ENCODE measurements at regions not wholly inside any gene's neighbourhood (a gene's known extent, or its start where the extent isn't known, plus 50 kb on each side); places are given as distances from the start of the nearest gene placed in this dataset.

GRCh38 chr7:49624611-49625010 is 148.8 kb upstream of the VWC2 start:
- TF ChIP-seq CTCF (conservative IDR thresholded peaks at IDR 0.05; ENCODE audit: low read depth, low read length) (no peak), POLR2A (IDR thresholded peaks at IDR 0.05; ENCODE audit: low read depth, low read length) (no peak), CHD1 (IDR thresholded peaks at IDR 0.05; ENCODE audit: low read depth, low read length) (no peak), MXI1 (IDR thresholded peaks at IDR 0.05; ENCODE audit: borderline replicate concordance, low read depth, low read length) (no peak), CEBPB (IDR thresholded peaks at IDR 0.05; ENCODE audit: low read depth, low read length) (no peak), SMC3 (IDR thresholded peaks at IDR 0.05; ENCODE audit: low read depth, low read length) (no peak)
- TF ChIP-seq, protein P1, sequence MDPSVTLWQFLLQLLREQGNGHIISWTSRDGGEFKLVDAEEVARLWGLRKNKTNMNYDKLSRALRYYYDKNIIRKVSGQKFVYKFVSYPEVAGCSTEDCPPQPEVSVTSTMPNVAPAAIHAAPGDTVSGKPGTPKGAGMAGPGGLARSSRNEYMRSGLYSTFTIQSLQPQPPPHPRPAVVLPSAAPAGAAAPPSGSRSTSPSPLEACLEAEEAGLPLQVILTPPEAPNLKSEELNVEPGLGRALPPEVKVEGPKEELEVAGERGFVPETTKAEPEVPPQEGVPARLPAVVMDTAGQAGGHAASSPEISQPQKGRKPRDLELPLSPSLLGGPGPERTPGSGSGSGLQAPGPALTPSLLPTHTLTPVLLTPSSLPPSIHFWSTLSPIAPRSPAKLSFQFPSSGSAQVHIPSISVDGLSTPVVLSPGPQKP (IDR thresholded peaks at IDR 0.05; ENCODE audit: borderline replicate concordance, low read depth, low read length) = no peak

All from IMR-90 (cell line).